H1 (cell line): ENCODE measurements at regions not wholly inside any gene's neighbourhood (a gene's known extent, or its start where the extent isn't known, plus 50 kb on each side); places are given as distances from the start of the nearest gene placed in this dataset.

ENCODE experiments used
- CTCF ChIA-PET: fragments of 300-600 bp; sonication (Branson Sonifier 250); formaldehyde crosslinking; loops from one replicate; lab custom pipeline; 2021; ENCODE audit not compliant: partially characterized antibody; lab: Charles Lee
- POLR2A ChIA-PET: fragments of 300-600 bp; sonication (Branson Sonifier 250); formaldehyde crosslinking; loops from one replicate; lab custom pipeline; 2021; ENCODE audit warnings: inconsistent platforms; ENCODE audit not compliant: partially characterized antibody; lab: Charles Lee
- DNase-seq, 2 experiments: peaks; one replicate each; pipeline versions ENCODE4 v3.0.0 to v3.0.0-alpha.2; 2010 to 2022; ENCODE audit warnings: low spot score in 2 of 2, low read depth in 1 of 2, mixed read lengths in 1 of 2
- FAIRE-seq: peaks from 2 replicates; lab custom pipeline; 2011; peaks lifted over from hg19 to GRCh38; lab: Jason Lieb, UNC
- H2AFZ ChIP-seq: 2 replicates; pipeline ENCODE4 v1.8.1; 2012; ENCODE audit warnings: low read length, inconsistent platforms
- H2AK5ac ChIP-seq: 2 replicates; pipeline ENCODE4 v1.6.1; 2013; ENCODE audit warnings: low read depth, low read length
- H2BK120ac ChIP-seq: replicated peaks from 2 replicates; pipeline ENCODE3; 2013; ENCODE audit warnings: low read depth, low read length, inconsistent platforms
- H2BK12ac ChIP-seq: 2 replicates; pipeline ENCODE4 v1.6.1; 2013; ENCODE audit warnings: low read depth, low read length
- H2BK15ac ChIP-seq: 2 replicates; pipeline ENCODE4 v1.6.1; 2013; ENCODE audit warnings: low read length
- H2BK20ac ChIP-seq: 2 replicates; pipeline ENCODE4 v1.6.1; 2013; ENCODE audit warnings: low read length
- H2BK5ac ChIP-seq: 2 replicates; pipeline ENCODE4 v1.6.1; 2013; ENCODE audit warnings: low read depth, low read length
- H3K14ac ChIP-seq: 2 replicates; pipeline ENCODE4 v1.6.1; 2013; ENCODE audit warnings: inconsistent platforms; ENCODE audit not compliant: insufficient read length
- H3K18ac ChIP-seq: 2 replicates; pipeline ENCODE4 v1.6.1; 2013; ENCODE audit warnings: low read length; ENCODE audit errors: extremely low read depth
- H3K23ac ChIP-seq: 2 replicates; pipeline ENCODE4 v1.6.1; 2013; ENCODE audit warnings: inconsistent platforms; ENCODE audit not compliant: insufficient read length
- H3K23me2 ChIP-seq: 2 replicates; pipeline ENCODE4 v1.6.1; 2013; ENCODE audit warnings: low read depth, low read length
- H3K27ac ChIP-seq: 2 replicates; pipeline ENCODE4 v1.6.1; 2011; ENCODE audit warnings: low read depth, low read length, inconsistent platforms
- H3K27me3 ChIP-seq, 4 experiments: replicated peaks in 1 of 4; 1 replicate in 1 of 4; 2 replicates in 3 of 4; pipeline versions ENCODE4 v1.6.1 to v1.8.1; 2011 to 2013; ENCODE audit warnings: low read length in 3 of 4, mild to moderate bottlenecking in 3 of 4, inconsistent platforms in 2 of 4, mixed read lengths in 2 of 4, moderate library complexity in 1 of 4; ENCODE audit not compliant: control insufficient read depth in 3 of 4, insufficient read depth in 3 of 4; ENCODE audit errors: extremely low read depth in 1 of 4
- H3K36me3 ChIP-seq, 4 experiments: 2 replicates each; pipeline versions ENCODE4 v1.6.1 to v1.8.1; 2011 to 2013; ENCODE audit warnings: mild to moderate bottlenecking in 4 of 4, low read length in 3 of 4, moderate library complexity in 2 of 4, control low read depth in 1 of 4, inconsistent platforms in 1 of 4; ENCODE audit not compliant: insufficient read depth in 4 of 4, control insufficient read depth in 2 of 4
- H3K4ac ChIP-seq: replicated peaks from 2 replicates; pipeline ENCODE3; 2013; ENCODE audit warnings: low read length, low read depth, mixed read lengths, inconsistent platforms; ENCODE audit not compliant: insufficient read length
- H3K4me1 ChIP-seq, 4 experiments: replicated peaks in 1 of 4; 1 replicate in 1 of 4; 2 replicates in 3 of 4; pipeline versions ENCODE4 v1.6.1 to v1.8.1; 2011 to 2013; ENCODE audit warnings: low read length in 3 of 4, inconsistent platforms in 2 of 4, mixed read lengths in 1 of 4; ENCODE audit not compliant: insufficient read depth in 4 of 4, control insufficient read depth in 3 of 4
- H3K4me2 ChIP-seq, 2 experiments: 2 replicates each; pipeline versions ENCODE4 v1.6.1 to v1.8.1; 2011 to 2013; ENCODE audit warnings: low read depth in 2 of 2, low read length in 2 of 2, control low read depth in 1 of 2, inconsistent platforms in 1 of 2, mild to moderate bottlenecking in 1 of 2; ENCODE audit not compliant: insufficient read depth in 1 of 2
- H3K4me3 ChIP-seq, 4 experiments: fragments of 200-600, 300-600 bp in 1 of 4; sonication (generic), shearing (Covaris generic), sonication (Bioruptor Twin) in 1 of 4; 2 replicates each; pipeline versions ENCODE4 v1.5.1 to v1.8.1; 2011 to 2016; ENCODE audit warnings: low read length in 4 of 4, low read depth in 3 of 4, control low read depth in 2 of 4, inconsistent platforms in 2 of 4, mild to moderate bottlenecking in 2 of 4, mixed read lengths in 1 of 4, moderate library complexity in 1 of 4; ENCODE audit not compliant: insufficient read depth in 2 of 4; ENCODE audit errors: extremely low read depth in 1 of 4
- H3K56ac ChIP-seq: replicated peaks from 2 replicates; pipeline ENCODE3; 2013; ENCODE audit warnings: low read depth, mild to moderate bottlenecking, mixed read lengths, low read length, inconsistent platforms; ENCODE audit not compliant: insufficient read length
- H3K79me1 ChIP-seq: 2 replicates; pipeline ENCODE4 v1.6.1; 2013; ENCODE audit warnings: low read depth, low read length, control low read depth
- H3K79me2 ChIP-seq, 2 experiments: 2 replicates each; pipeline versions ENCODE4 v1.6.1 to v1.8.1; 2012 to 2013; ENCODE audit warnings: low read length in 2 of 2, mild to moderate bottlenecking in 2 of 2, inconsistent platforms in 1 of 2; ENCODE audit not compliant: insufficient read depth in 2 of 2, control insufficient read depth in 1 of 2
- H3K9ac ChIP-seq, 4 experiments: replicated peaks in 1 of 4; 1 replicate in 1 of 4; 2 replicates in 3 of 4; pipeline versions ENCODE4 v1.6.1 to v1.8.1; 2011 to 2013; ENCODE audit warnings: low read depth in 3 of 4, low read length in 3 of 4, control low read depth in 2 of 4, mild to moderate bottlenecking in 2 of 4, moderate library complexity in 2 of 4, inconsistent platforms in 1 of 4; ENCODE audit errors: extremely low read depth in 1 of 4
- H3K9me3 ChIP-seq, 2 experiments: 2 replicates each; pipeline versions ENCODE4 v1.6.1 to v1.8.1; 2012 to 2013; ENCODE audit warnings: mild to moderate bottlenecking in 2 of 2, moderate library complexity in 2 of 2, control low read depth in 1 of 2, inconsistent platforms in 1 of 2, low read depth in 1 of 2, low read length in 1 of 2, mixed read lengths in 1 of 2; ENCODE audit not compliant: insufficient read depth in 2 of 2
- H4K20me1 ChIP-seq, 2 experiments: replicated peaks in 1 of 2; 2 replicates each; pipeline versions ENCODE3 to v1.8.1; 2011 to 2013; ENCODE audit warnings: inconsistent platforms in 2 of 2, low read length in 2 of 2, mild to moderate bottlenecking in 1 of 2; ENCODE audit not compliant: insufficient read depth in 2 of 2, control insufficient read depth in 1 of 2
- H4K5ac ChIP-seq: 2 replicates; pipeline ENCODE4 v1.6.1; 2013; ENCODE audit warnings: low read length, low read depth, mixed read lengths, inconsistent platforms; ENCODE audit not compliant: insufficient read length
- H4K8ac ChIP-seq: 2 replicates; pipeline ENCODE4 v1.8.0; 2013; ENCODE audit warnings: mild to moderate bottlenecking, moderate library complexity, low read length, inconsistent platforms; ENCODE audit not compliant: insufficient read depth; ENCODE audit errors: extremely low read depth
- H4K91ac ChIP-seq: replicated peaks from 2 replicates; pipeline ENCODE3; 2013; ENCODE audit warnings: low read length, mixed read lengths, inconsistent platforms; ENCODE audit not compliant: insufficient read length
- ASH2L ChIP-seq: fragments of 200-600, 300-600 bp; sonication (generic); IDR thresholded peaks from one replicate; pipeline ENCODE4 v1.7.1; 2017; ENCODE audit warnings: low read length
- BACH1 ChIP-seq: IDR thresholded peaks from 2 replicates; pipeline ENCODE4 v1.6.1; 2012; ENCODE audit warnings: low read length, improper control_type of control experiment
- CREB1 ChIP-seq: IDR thresholded peaks from 2 replicates; pipeline ENCODE4 v1.6.1; 2012; ENCODE audit warnings: inconsistent platforms
- EGR1 ChIP-seq: IDR thresholded peaks from 2 replicates; pipeline ENCODE4 v1.6.1; 2011; ENCODE audit warnings: low read depth, low read length, borderline replicate concordance
- MAX ChIP-seq: IDR thresholded peaks from 2 replicates; pipeline ENCODE4 v1.6.1; 2012; ENCODE audit warnings: inconsistent platforms
- NANOG ChIP-seq: IDR thresholded peaks from 2 replicates; pipeline ENCODE4 v1.6.1; 2011; ENCODE audit warnings: low read length, low read depth, mild to moderate bottlenecking, inconsistent platforms; ENCODE audit not compliant: insufficient read depth, poor library complexity, severe bottlenecking
- POLR2AphosphoS5 ChIP-seq: IDR thresholded peaks from 2 replicates; pipeline ENCODE4 v1.6.1; 2011; ENCODE audit warnings: low read depth, low read length
- RBBP5 ChIP-seq: IDR thresholded peaks from 2 replicates; pipeline ENCODE4 v1.7.1; 2012; ENCODE audit warnings: low read depth, mild to moderate bottlenecking, inconsistent platforms, low read length, moderate library complexity, borderline replicate concordance
- RNF2 ChIP-seq: fragments of 200-900, 300-1000 bp; sonication (generic); IDR thresholded peaks from 2 replicates; pipeline ENCODE4 v1.7.1; 2016; ENCODE audit warnings: borderline replicate concordance, low read depth, mild to moderate bottlenecking, antibody characterized with exemption, low read length; ENCODE audit not compliant: poor library complexity, severe bottlenecking; ENCODE audit errors: missing control alignments
- SP2 ChIP-seq: IDR thresholded peaks from 2 replicates; pipeline ENCODE4 v1.6.1; 2012; ENCODE audit warnings: mild to moderate bottlenecking, low read length, inconsistent platforms
- SP4 ChIP-seq: IDR thresholded peaks from 2 replicates; pipeline ENCODE4 v1.6.1; 2012; ENCODE audit warnings: low read length, inconsistent platforms
- SRF ChIP-seq: IDR thresholded peaks from 2 replicates; pipeline ENCODE4 v1.6.1; 2011; ENCODE audit warnings: mild to moderate bottlenecking, low read depth, low read length, moderate library complexity
- YY1 ChIP-seq: IDR thresholded peaks from 2 replicates; pipeline ENCODE4 v1.6.1; 2011; ENCODE audit warnings: low read depth, mild to moderate bottlenecking, low read length
- ZNF274 ChIP-seq: IDR thresholded peaks from 2 replicates; pipeline ENCODE4 v1.7.0; 2012; ENCODE audit warnings: low read length, borderline replicate concordance; ENCODE audit errors: extremely low read depth
- WGBS, 2 experiments: shearing (Covaris generic) in 1 of 2; methylation state at CpG; one replicate each; pipeline versions ENCODE4 v1.1.6 to v1.1.7; 2013 to 2015; ENCODE audit warnings: low lambda C conversion rate in 2 of 2, mixed read lengths in 2 of 2, inconsistent platforms in 1 of 2, low coverage in 1 of 2, missing lambda C conversion rate in 1 of 2; ENCODE audit not compliant: insufficient replicate concordance in 2 of 2, insufficient coverage in 1 of 2, insufficient read length in 1 of 2; ENCODE audit errors: extremely low coverage in 1 of 2, missing lambda C conversion rate in 1 of 2; 5-methylcytosine and 5-hydroxymethylcytosine counted together

GRCh38 chr15:60219866-60220265, 177.9 kb downstream of the ANXA2 start:
- Histone ChIP-seq H2AFZ (no peak overlapping the region), H2BK12ac (no peak overlapping the region), H3K14ac (no peak overlapping the region), H3K4me2 (no peak overlapping the region), H3K9me3 (no peaks in the 10 kb centered on the region), H3K27me3 (no peaks in the 10 kb centered on the region), H2BK120ac (no peak overlapping the region), H3K23ac (no peak overlapping the region), H3K9ac (no peak overlapping the region), H2BK5ac (no peak overlapping the region), H4K20me1 (no peaks in the 10 kb centered on the region), H3K4me1 (no peaks in the 10 kb centered on the region), H3K36me3 (no peaks in the 10 kb centered on the region), H4K8ac (no peak overlapping the region), H3K56ac (no peak overlapping the region), H3K27ac (no peak overlapping the region), H3K79me1 (no peaks in the 10 kb centered on the region), H3K4ac (no peak overlapping the region), H2BK20ac (no peak overlapping the region), H2BK15ac (no peak overlapping the region), H3K23me2 (peaks cover 2% of the 10 kb centered on the region; the same call in 1 of the 2 replicates), H2AK5ac (no peak overlapping the region), H4K91ac (no peak overlapping the region), H3K18ac (no peak overlapping the region), H4K5ac (no peak overlapping the region), H3K4me3 (no peak overlapping the region), H3K79me2 (no peaks in the 10 kb centered on the region)
- no peak for TF ChIP-seq ZNF274
- TF ChIP-seq BACH1: no peak
- no peak for TF ChIP-seq SP4
- no peak for TF ChIP-seq CREB1
- no peak for TF ChIP-seq SP2
- no peak for TF ChIP-seq SRF
- no peak for TF ChIP-seq RBBP5
- TF ChIP-seq YY1: no peak
- TF ChIP-seq RNF2: no peak
- TF ChIP-seq NANOG: no peak
- TF ChIP-seq ASH2L: no peak
- TF ChIP-seq POLR2AphosphoS5: no peak
- no peak for TF ChIP-seq EGR1
- no peak for TF ChIP-seq MAX
- WGBS, 2 experiments: 99% methylated on average over 3 of the region's 3 CpGs; no CpG with 5 or more reads in 1 of the 2 experiments
- ChIA-PET POLR2A (no interaction called here), CTCF (interaction anchor here (1.2 to 1.3 kb wide), 2 partner anchors 22 to 140 kb away, joined by 3 to 5 read pairs; no protein-coding TSS in a partner anchor)
- FAIRE-seq (no peak), DNase-seq (no peak)
